GM12892 (cell line): ENCODE measurements at regions not wholly inside any gene's neighbourhood (a gene's known extent, or its start where the extent isn't known, plus 50 kb on each side); places are given as distances from the start of the nearest gene placed in this dataset.

Experiments used
- POLR2A ChIP-seq: IDR thresholded peaks from 2 replicates; pipeline ENCODE4 v1.6.1; 2011; ENCODE audit warnings: low read depth, low read length, control low read depth
- POLR2AphosphoS5 ChIP-seq: IDR thresholded peaks from 2 replicates; pipeline ENCODE4 v1.6.1; 2011; ENCODE audit warnings: low read depth, low read length, control low read depth
- TAF1 ChIP-seq: IDR thresholded peaks from 2 replicates; pipeline ENCODE4 v1.6.1; 2011; ENCODE audit warnings: low read depth, mild to moderate bottlenecking, control low read depth, low read length, borderline replicate concordance

DNA sequence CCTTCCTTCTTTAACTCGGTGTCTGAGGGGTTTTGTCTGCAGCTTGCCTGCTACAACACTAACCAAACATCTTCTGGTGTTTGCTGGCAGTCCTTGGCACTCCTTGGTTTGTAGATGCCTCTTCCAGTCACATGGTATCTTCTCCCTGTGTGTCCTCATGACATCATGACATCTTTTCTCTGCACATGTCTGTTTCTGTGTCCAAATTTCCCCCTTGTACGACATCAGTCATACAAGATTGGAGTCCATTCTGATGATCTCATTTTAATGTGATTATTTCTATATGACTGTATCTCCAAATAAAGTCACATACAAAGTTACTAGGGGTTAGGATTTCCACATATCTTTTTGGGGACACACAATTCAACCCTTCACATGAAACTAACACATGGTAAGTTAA lies 152.3 kb upstream of the LRRN1 start:
- TF ChIP-seq POLR2A (no peak), POLR2AphosphoS5 (no peak), TAF1 (no peak)
